ENCODE measurements at regions not wholly inside any gene's neighbourhood (a gene's known extent, or its start where the extent isn't known, plus 50 kb on each side); places are given as distances from the start of the nearest gene placed in this dataset.

- ChIA-PET CTCF (interaction anchor here (0.9 kb wide), 1 partner anchor 11 kb away, joined by 3 read pairs; no protein-coding TSS in a partner anchor), POLR2A (no interaction called here)
- Histone ChIP-seq H3K4me3 (ENCODE audit: low read depth, low read length) (no peak overlapping the region), H3K27me3 (ENCODE audit: control insufficient read depth, insufficient read depth, low read length) (no peaks in the 10 kb centered on the region), H3K36me3 (ENCODE audit: control insufficient read depth, insufficient read depth, low read length) (no peaks in the 10 kb centered on the region)
- TF ChIP-seq CTCF (IDR thresholded peaks at IDR 0.05; ENCODE audit: insufficient read depth, low read depth, low read length), result no peak
- no peak for DNase-seq (ENCODE audit: low read depth)
These were observed 123.3 kb upstream of the CMC1 start for GRCh38 chr3:28118087-28118486.

GRCh38 chr3:28122227-28122626 is 119.2 kb upstream of the CMC1 start:
- ChIA-PET POLR2A (no interaction called here), CTCF (no interaction called here)
- H3K4me3 ChIP-seq (ENCODE audit: low read depth, low read length), result no peak overlapping the region
- no peak for DNase-seq (ENCODE audit: low read depth)
- TF ChIP-seq CTCF (IDR thresholded peaks at IDR 0.05; ENCODE audit: insufficient read depth, low read depth, low read length), result no peak
- no peaks in the 10 kb centered on the region for H3K27me3 ChIP-seq (ENCODE audit: control insufficient read depth, insufficient read depth, low read length)
- no peaks in the 10 kb centered on the region for H3K36me3 ChIP-seq (ENCODE audit: control insufficient read depth, insufficient read depth, low read length)

- no peaks in the 10 kb centered on the region for H3K27me3 ChIP-seq (ENCODE audit: control insufficient read depth, insufficient read depth, low read length)
- DNase-seq (ENCODE audit: low read depth), result no peak
- ChIA-PET POLR2A (no interaction called here), CTCF (no interaction called here)
- TF ChIP-seq CTCF (IDR thresholded peaks at IDR 0.05; ENCODE audit: insufficient read depth, low read depth, low read length), result no peak
- H3K36me3 ChIP-seq (ENCODE audit: control insufficient read depth, insufficient read depth, low read length), result no peaks in the 10 kb centered on the region
- H3K4me3 ChIP-seq (ENCODE audit: low read depth, low read length), result no peak overlapping the region
These were observed 116.5 kb upstream of the CMC1 start for GRCh38 chr3:28124882-28125281.

GRCh38 chr3:28125342-28125741 is 116.1 kb upstream of the CMC1 start:
- Histone ChIP-seq H3K4me3 (ENCODE audit: low read depth, low read length) (no peak overlapping the region), H3K36me3 (ENCODE audit: control insufficient read depth, insufficient read depth, low read length) (no peaks in the 10 kb centered on the region), H3K27me3 (ENCODE audit: control insufficient read depth, insufficient read depth, low read length) (no peaks in the 10 kb centered on the region)
- POLR2A ChIA-PET, result no interaction called here
- TF ChIP-seq CTCF (IDR thresholded peaks at IDR 0.05; ENCODE audit: insufficient read depth, low read depth, low read length), result no peak
- DNase-seq (ENCODE audit: low read depth), result no peak
- CTCF ChIA-PET, result no interaction called here

GRCh38 chr3:28130836-28131235 is 110.6 kb upstream of the CMC1 start:
- no peak for TF ChIP-seq CTCF (IDR thresholded peaks at IDR 0.05; ENCODE audit: insufficient read depth, low read depth, low read length)
- DNase-seq (ENCODE audit: low read depth), result no peak
- Histone ChIP-seq H3K4me3 (ENCODE audit: low read depth, low read length) (no peak overlapping the region), H3K36me3 (ENCODE audit: control insufficient read depth, insufficient read depth, low read length) (no peaks in the 10 kb centered on the region), H3K27me3 (ENCODE audit: control insufficient read depth, insufficient read depth, low read length) (no peaks in the 10 kb centered on the region)
- POLR2A ChIA-PET, result no interaction called here
- CTCF ChIA-PET, result no interaction called here
